ENCODE measurements at regions not wholly inside any gene's neighbourhood (a gene's known extent, or its start where the extent isn't known, plus 50 kb on each side); places are given as distances from the start of the nearest gene placed in this dataset.

GRCh38 chr2:180722551-180723239 is 257.7 kb upstream of the UBE2E3 start:
- H3K9me3 ChIP-seq (ENCODE audit: control insufficient read depth, low read length), result no peaks in the 10 kb centered on the region
- no peaks in the 10 kb centered on the region for H3K4me1 ChIP-seq
- no peaks in the 10 kb centered on the region for H3K36me3 ChIP-seq (ENCODE audit: control insufficient read depth, insufficient read depth, low read length)
- no peak overlapping the region for H3K4me3 ChIP-seq (ENCODE audit: low read depth, low read length)
- no peak overlapping the region for H3K27ac ChIP-seq
- H3K27me3 ChIP-seq (ENCODE audit: control insufficient read depth, insufficient read depth, low read length), result no peaks in the 10 kb centered on the region
- H3K9ac ChIP-seq, result no peak overlapping the region
- no peaks in the 10 kb centered on the region for H3K79me2 ChIP-seq
- H2AFZ ChIP-seq, result no peak overlapping the region
- TF ChIP-seq CTCF (IDR thresholded peaks at IDR 0.05), result no peak
- no peak overlapping the region for H3K4me2 ChIP-seq (ENCODE audit: low read length)

DNA sequence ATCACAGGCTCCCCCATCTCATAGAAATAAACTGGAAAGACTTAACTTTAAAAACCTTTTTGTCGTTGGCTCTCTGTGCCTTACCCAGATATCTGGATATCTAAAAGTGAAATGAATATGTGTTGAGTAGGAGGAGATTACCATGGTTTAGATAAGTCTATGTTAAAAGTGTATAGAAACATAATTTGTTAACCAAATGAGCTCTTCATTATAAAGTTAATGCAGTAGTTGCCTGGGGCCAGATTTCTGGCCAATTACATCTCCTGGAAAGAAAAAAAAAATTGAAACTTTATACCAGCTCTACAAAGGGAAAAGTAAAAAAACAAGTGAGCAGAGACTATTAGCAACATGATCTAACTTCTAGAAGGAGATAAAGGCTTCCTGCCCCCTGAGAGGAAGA is 259.6 kb upstream of the UBE2E3 start:
- H3K4me2 ChIP-seq (ENCODE audit: low read length), result no peak overlapping the region
- TF ChIP-seq CTCF (IDR thresholded peaks at IDR 0.05), result no peak
- H3K4me1 ChIP-seq, result no peaks in the 10 kb centered on the region
- H3K4me3 ChIP-seq (ENCODE audit: low read depth, low read length), result no peak overlapping the region
- no peaks in the 10 kb centered on the region for H3K79me2 ChIP-seq
- no peaks in the 10 kb centered on the region for H3K36me3 ChIP-seq (ENCODE audit: control insufficient read depth, insufficient read depth, low read length)
- no peaks in the 10 kb centered on the region for H3K27me3 ChIP-seq (ENCODE audit: control insufficient read depth, insufficient read depth, low read length)
- H3K27ac ChIP-seq, result no peak overlapping the region
- no peak overlapping the region for H2AFZ ChIP-seq
- H3K9me3 ChIP-seq (ENCODE audit: control insufficient read depth, low read length), result no peaks in the 10 kb centered on the region
- H3K9ac ChIP-seq, result no peak overlapping the region

DNA sequence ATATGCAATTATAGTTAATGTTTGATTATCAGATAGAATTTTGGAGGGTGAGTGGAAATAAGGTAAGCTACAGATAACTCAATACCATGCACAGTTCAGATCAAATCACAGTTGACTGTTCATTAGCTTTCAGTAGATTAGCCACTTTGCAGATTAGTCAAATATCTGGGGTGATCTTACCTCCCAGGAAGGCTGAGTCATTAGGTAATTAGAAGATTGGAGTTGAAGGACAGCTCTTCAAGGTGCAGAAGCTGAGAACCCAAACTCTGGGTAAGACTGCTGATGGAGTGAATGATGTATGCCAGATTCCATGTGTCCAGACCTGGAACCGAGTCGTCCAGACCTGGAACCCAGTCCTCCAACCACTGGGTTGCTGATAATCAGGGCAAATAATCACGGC is 262.8 kb upstream of the UBE2E3 start:
- H3K36me3 ChIP-seq (ENCODE audit: control insufficient read depth, insufficient read depth, low read length), result no peaks in the 10 kb centered on the region
- no peak overlapping the region for H3K27ac ChIP-seq
- H2AFZ ChIP-seq, result no peak overlapping the region
- H3K4me2 ChIP-seq (ENCODE audit: low read length), result no peak overlapping the region
- H3K4me1 ChIP-seq, result no peaks in the 10 kb centered on the region
- H3K9ac ChIP-seq, result no peak overlapping the region
- H3K27me3 ChIP-seq (ENCODE audit: control insufficient read depth, insufficient read depth, low read length), result no peaks in the 10 kb centered on the region
- no peaks in the 10 kb centered on the region for H3K79me2 ChIP-seq
- no peaks in the 10 kb centered on the region for H3K9me3 ChIP-seq (ENCODE audit: control insufficient read depth, low read length)
- H3K4me3 ChIP-seq (ENCODE audit: low read depth, low read length), result no peak overlapping the region
- TF ChIP-seq CTCF (IDR thresholded peaks at IDR 0.05), result no peak

DNA sequence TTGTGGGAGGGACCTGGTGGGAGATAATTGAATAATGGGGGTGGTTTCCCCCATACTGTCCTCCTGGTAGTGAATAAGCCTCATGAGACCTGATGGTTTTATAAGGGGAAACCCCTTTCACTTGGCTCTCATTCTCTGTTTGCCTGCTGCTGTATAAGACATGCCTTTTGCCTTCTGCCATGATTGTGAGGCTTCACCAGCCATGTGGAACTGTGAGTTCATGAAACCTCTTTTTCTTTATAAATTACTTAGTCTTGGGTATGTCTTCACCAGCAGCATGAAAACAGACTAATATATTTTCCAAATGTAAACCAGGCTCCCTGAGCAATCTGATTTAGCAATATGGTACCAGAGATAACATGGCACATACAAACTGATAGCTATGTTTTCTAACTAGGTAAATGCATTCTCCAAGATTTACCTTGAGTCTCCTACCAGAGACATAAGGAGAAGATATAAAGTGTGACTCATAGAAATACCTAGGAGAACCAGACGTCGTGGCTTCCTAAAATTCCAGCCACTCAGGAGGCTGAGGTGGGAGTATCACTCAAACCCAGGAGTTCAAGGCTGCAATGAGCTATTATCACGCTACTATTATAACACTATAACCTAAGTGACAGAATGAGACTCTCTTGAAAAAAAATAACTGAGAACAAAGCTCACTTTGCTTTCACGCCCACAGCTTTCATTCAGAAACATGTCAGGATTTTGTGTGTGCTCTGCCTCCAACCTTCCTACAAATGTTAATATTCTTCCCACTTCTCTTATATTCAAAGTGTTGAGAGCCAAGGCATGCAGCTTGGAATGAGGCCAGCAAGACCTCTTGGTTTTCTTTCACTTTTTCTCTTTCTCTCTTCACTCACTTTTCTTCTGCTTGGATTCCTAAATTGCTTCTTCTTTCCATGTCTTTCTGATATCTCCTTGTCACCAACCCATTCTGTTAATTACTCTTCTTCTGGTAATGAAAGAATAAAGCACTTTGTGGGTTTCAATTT is 263.9 kb upstream of the UBE2E3 start:
- H3K27me3 ChIP-seq (ENCODE audit: control insufficient read depth, insufficient read depth, low read length), result no peaks in the 10 kb centered on the region
- H2AFZ ChIP-seq, result no peak overlapping the region
- no peak for TF ChIP-seq CTCF (IDR thresholded peaks at IDR 0.05)
- H3K9me3 ChIP-seq (ENCODE audit: control insufficient read depth, low read length), result no peaks in the 10 kb centered on the region
- H3K27ac ChIP-seq, result no peak overlapping the region
- H3K4me2 ChIP-seq (ENCODE audit: low read length), result no peak overlapping the region
- no peaks in the 10 kb centered on the region for H3K4me1 ChIP-seq
- H3K4me3 ChIP-seq (ENCODE audit: low read depth, low read length), result no peak overlapping the region
- H3K36me3 ChIP-seq (ENCODE audit: control insufficient read depth, insufficient read depth, low read length), result no peaks in the 10 kb centered on the region
- no peaks in the 10 kb centered on the region for H3K79me2 ChIP-seq
- H3K9ac ChIP-seq, result no peak overlapping the region

Data from parathyroid adenoma (tissue), 2 donors.